ENCODE measurements at regions not wholly inside any gene's neighbourhood (a gene's known extent, or its start where the extent isn't known, plus 50 kb on each side); places are given as distances from the start of the nearest gene placed in this dataset.

DNA sequence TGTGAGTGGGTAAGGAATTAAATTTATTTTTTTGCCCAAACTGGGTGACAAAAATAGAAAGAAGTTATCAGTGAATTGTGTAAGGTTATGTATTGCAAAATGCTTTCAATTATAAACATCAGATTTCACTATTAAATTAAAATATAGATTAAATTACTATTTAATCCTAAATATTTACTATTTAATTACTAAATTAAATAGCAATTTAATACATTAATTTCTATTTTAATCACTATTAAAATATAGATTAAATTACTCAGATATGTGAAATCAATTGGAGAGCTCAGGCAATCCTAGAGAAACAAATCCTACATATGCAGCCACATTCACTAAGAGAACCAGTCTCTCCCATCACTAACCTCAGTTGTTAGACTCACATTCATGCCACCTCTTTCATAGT lies 2075.8 kb downstream of the MRPL39 start:
- no peak for TF ChIP-seq CTCF (conservative IDR thresholded peaks at IDR 0.05; ENCODE audit: low read depth, low read length)
- no peak overlapping the region for H3K4me3 ChIP-seq (ENCODE audit: low read length)
- DNase-seq (ENCODE audit: low read depth), result no peak

DNA sequence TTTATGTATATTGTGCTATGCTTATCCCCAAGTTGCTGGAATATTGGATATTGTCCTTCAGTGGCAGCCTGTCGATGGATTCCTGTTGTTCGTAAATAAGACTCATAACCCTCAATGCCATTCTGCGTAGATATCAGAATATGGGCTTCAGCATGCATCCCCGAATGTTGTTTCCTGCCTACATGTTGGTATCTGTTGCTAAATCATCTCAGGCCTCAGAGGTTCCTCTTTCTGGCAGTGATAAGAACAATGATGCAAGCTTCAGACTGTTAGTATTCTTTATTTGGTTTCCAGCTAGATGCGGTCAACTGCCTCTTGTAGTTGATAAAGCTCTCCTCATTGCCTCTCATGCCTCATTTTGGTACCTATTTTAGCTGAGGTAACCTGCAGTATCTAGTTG lies 2082.6 kb downstream of the MRPL39 start:
- DNase-seq (ENCODE audit: low read depth), result no peak
- TF ChIP-seq CTCF (conservative IDR thresholded peaks at IDR 0.05; ENCODE audit: low read depth, low read length), result no peak
- no peak overlapping the region for H3K4me3 ChIP-seq (ENCODE audit: low read length)

DNA sequence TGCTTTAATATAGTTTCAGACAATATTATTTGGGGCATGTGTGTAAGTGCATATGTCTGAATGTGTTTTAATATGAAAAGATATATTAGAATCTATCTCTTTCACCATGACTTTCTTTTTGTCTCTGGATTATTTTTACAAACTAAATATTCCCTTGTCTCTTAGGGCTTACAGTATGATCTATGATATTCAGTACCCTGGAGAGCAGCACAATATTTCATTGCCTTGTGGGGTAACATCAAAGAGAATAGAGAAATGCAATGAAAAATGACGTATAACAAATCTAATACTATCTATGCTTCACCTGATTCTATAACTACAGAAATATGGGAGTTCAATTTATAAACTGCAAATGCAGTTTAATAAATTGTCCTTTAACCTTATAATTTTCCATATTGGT lies 2084.5 kb downstream of the MRPL39 start:
- H3K4me3 ChIP-seq (ENCODE audit: low read length), result no peak overlapping the region
- DNase-seq (ENCODE audit: low read depth), result no peak
- no peak for TF ChIP-seq CTCF (conservative IDR thresholded peaks at IDR 0.05; ENCODE audit: low read depth, low read length)

- no peak for DNase-seq (ENCODE audit: low read depth)
- H3K4me3 ChIP-seq (ENCODE audit: low read length), result no peak overlapping the region
- no peak for TF ChIP-seq CTCF (conservative IDR thresholded peaks at IDR 0.05; ENCODE audit: low read depth, low read length)
Observed at GRCh38 chr21:23507501-23507900, 2099.8 kb downstream of the MRPL39 start.

GRCh38 chr21:23496729-23497128 lies 2110.6 kb downstream of the MRPL39 start:
- TF ChIP-seq CTCF (conservative IDR thresholded peaks at IDR 0.05; ENCODE audit: low read depth, low read length), result no peak
- no peak overlapping the region for H3K4me3 ChIP-seq (ENCODE audit: low read length)
- DNase-seq (ENCODE audit: low read depth), result no peak

- TF ChIP-seq CTCF (conservative IDR thresholded peaks at IDR 0.05; ENCODE audit: low read depth, low read length), result no peak
- H3K4me3 ChIP-seq (ENCODE audit: low read length), result no peak overlapping the region
- no peak for DNase-seq (ENCODE audit: low read depth)
Observed at GRCh38 chr21:23488245-23488644, 2119.0 kb downstream of the MRPL39 start.

GRCh38 chr21:23480591-23481270 lies 2126.6 kb downstream of the MRPL39 start:
- no peak for TF ChIP-seq CTCF (conservative IDR thresholded peaks at IDR 0.05; ENCODE audit: low read depth, low read length)
- H3K4me3 ChIP-seq (ENCODE audit: low read length), result no peak overlapping the region
- DNase-seq (ENCODE audit: low read depth), result no peak

Measured in retinal pigment epithelial cell (primary cell).